T-helper 2 cell treated with Interferon-gamma antibody and Interleukin-4, amounts not matched to agents 100 ng/mL and 5 ng/mL, for 36 hours (primary cell): ENCODE measurements at regions not wholly inside any gene's neighbourhood (a gene's known extent, or its start where the extent isn't known, plus 50 kb on each side); places are given as distances from the start of the nearest gene placed in this dataset.

ENCODE experiments used
- intact Hi-C: fragments of 100-400 bp; cut with micrococcal nuclease; formaldehyde crosslinking; loops from one replicate; pipeline ENCODE4 v1.15.1; 2023

- intact Hi-C loops: no loop called here
Observed at GRCh38 chr2:167900435-167901114, 346.8 kb downstream of the STK39 start.

GRCh38 chr2:167898340-167898739 lies 349.1 kb downstream of the STK39 start:
- intact Hi-C loops: no loop called here

DNA sequence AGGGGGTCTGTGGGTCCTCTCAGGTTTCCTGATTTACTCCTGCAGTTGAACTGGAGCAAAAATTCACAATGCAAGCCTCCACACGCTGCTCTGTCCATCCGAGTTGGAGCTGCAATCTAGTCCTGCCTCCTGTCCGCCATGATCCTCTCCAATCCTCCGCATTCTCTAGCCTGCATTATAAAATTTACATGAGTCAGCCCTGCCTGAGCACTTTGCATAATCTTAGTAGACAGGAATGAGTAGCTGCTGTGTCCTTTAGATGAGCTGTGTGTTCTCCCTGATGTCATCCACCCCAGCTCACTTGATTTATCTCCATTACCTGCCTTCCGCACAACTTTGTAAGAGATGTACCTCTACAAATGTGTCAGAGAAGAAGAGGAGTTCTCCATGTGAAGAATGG lies 355.6 kb downstream of the STK39 start:
- intact Hi-C loops: no loop called here

DNA sequence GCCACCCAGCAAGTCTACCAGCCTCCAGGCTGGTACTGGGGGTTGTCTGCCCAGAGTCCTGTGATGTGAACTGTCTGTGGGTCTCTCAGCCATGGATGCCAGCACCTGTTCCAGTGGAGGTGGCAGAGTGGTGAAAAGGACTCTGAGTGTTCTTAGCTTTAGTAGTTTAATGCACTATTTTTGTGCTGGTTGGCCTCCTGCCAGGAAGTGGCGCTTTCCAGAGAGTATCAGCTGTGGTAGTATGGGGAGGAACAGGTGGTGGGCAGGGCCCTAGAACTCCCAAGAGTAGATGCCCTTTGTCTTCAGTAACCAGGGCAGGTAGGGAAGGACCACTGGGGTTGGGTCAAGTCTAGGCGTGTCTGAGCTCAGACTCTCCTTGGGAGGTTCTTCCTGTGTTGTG lies 356.7 kb downstream of the STK39 start:
- intact Hi-C loops: no loop called here

DNA sequence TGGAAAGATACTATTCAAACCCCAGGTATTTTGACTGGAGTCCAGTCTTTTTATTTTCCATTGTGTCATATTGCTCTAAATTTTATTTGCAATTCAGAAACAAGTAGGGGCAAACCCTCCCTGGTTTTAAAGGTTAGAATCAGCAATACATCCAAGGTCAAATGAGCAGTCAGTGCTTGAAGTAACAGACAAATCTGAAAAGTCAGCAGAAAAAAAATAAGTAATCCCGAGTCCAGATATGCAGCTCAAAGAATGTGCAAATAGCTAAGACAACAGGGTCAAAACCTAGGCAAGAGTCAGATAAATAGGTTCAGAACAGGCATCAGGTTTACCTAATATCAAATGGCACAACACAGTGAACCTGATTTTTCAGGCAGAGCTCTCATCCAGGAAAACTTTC lies 367.0 kb downstream of the STK39 start:
- intact Hi-C loops: no loop called here

- intact Hi-C loops: no loop called here
Observed at GRCh38 chr2:167875529-167875928, 371.9 kb downstream of the STK39 start.

DNA sequence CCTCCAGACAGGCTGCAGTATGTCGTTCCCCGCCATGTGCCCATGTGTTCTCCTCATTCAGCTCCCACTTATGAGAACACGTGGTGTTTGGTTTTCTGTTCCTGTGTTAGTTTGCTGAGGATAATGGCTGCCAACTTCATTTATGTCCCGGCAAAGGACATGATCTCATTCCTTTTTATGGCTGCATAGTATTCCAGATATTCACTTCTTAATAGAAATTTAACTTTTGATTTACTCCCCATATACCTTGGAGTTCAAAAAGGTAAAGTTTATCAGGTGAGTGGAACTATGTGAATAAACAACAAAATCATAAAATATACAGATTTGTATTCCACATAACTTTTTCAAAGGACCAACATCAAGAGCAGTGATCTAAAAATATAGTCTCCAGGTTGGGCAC lies 372.6 kb downstream of the STK39 start:
- intact Hi-C loops: no loop called here

DNA sequence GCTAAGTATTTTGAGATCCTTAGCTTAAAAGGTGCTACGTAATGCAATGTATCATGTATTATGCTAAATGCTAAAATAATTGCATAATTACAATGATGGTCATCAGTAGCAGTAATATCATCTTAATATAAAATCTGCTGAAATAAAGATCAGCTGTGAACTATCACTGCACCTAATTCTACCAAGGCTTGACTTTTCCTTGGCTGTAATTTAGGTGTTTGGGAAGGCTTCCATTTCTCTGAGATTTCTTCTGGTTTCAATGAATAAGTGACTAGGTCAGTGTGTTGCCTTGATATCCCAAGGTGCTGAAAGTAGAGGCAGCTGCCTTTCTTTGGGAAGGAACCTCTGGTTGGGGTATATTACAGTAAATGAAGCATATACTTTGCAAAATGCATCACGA lies 376.1 kb downstream of the STK39 start:
- intact Hi-C loops: no loop called here

DNA sequence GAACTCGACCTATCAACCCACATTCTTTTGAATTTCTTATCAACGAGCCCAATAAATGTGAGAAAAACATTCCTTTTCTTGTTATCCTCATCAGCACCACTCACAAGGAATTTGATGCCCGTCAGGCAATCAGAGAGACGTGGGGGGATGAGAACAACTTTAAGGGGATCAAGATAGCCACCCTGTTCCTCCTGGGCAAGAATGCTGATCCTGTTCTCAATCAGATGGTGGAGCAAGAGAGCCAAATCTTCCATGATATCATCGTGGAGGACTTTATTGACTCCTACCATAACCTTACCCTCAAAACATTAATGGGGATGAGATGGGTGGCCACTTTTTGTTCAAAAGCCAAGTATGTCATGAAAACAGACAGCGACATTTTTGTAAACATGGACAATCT lies 378.2 kb downstream of the STK39 start:
- intact Hi-C loops: no loop called here

DNA sequence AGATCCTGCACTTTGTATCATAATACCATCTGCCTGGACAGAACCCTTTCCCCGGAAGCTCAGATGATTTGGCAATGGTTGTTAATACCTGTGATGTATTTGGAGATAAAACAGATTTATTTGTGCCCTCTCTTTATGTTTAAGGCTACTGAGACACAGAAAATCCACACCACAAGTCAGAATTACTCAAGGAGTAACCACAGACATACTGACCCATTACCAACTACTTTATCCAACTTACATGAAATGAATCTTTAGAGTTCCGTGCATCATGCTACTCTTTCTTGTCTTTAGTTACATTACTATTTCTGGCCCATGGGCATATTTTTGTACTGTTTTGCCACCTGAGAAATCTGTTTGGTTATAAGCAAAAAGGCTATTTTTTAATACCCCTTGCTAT lies 384.0 kb downstream of the STK39 start:
- intact Hi-C loops: no loop called here

DNA sequence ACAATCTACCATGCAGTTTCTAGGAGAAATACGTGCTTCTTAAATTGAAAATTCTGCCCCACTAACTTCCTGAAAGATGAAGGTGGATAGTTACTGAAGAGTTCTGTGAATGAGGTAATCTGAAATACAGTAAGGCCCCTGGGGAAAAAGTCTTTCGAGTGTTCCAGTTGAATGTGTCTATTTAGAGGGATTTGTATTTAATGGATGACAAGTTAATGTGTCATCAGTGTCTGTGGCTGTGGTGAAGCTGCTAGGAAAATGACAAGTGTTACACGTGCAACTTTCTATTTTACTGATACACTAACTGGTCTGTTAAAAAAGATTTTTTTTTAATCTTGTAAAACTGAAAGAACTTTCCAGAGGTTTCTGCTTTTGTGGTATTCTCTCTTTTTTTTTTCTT lies 384.6 kb downstream of the STK39 start:
- intact Hi-C loops: no loop called here

GRCh38 chr2:167862296-167862695 lies 385.1 kb downstream of the STK39 start:
- intact Hi-C loops: no loop called here

GRCh38 chr2:167861574-167862193 lies 385.7 kb downstream of the STK39 start:
- intact Hi-C loops: no loop called here

GRCh38 chr2:167860082-167860481 lies 387.3 kb downstream of the STK39 start:
- intact Hi-C loops: no loop called here

- intact Hi-C loops: no loop called here
Observed at GRCh38 chr2:167859676-167860075, 387.7 kb downstream of the STK39 start.

DNA sequence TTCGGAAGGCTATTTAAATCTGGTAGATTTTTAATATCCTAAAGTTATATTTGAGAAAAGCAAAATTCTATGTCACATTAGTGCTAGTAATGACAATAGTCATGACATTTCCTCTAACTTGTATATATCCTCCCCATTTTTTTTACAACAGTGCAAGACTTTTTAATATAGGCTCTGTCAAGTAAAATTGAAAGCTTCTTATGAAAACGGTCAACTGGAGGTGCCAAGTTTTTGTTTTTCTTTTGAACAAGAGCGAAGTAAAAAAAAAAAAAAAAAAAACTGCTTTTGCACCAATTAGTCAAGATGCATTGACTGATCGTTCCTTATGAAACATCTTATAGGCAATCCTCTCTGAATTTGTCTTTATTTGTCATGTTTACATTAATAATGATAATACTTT lies 389.3 kb downstream of the STK39 start:
- intact Hi-C loops: no loop called here

DNA sequence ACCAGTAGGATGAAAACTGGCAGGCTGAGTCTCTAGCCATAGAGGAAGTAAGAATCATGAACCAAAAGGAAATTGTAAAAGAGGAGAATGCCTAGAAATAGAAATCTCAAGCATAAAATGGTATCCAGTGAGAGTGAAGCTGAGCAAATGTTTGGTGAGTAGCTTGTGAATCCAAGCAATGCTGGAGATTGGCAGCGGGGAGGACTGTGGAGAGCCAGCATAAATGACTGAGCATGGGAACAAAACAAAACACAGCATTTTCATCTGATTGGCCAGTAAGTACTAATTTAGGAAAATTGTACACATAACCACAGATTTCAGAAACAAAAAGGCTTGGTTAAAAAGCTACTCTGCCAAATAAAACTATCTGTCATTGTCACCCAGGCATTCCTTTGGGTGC lies 390.0 kb downstream of the STK39 start:
- intact Hi-C loops: no loop called here

DNA sequence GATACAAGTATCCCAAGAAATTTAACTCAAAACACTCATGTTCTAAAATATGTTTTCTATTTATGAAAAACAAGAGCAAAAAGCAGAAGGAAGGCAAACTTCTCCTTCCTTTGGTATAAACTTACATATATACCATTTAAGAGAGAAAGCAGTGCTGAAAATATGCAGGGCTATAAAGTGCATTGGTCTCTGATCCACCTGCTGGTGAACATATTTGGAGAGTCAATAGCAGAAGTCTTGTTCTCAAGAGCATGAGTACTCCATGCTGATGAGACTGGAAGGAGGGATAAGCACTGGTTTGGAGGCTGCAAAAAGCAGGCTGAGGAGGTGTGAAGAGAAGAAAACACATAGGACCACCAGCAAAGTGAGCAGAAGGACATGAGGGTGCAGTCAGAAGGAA lies 391.2 kb downstream of the STK39 start:
- intact Hi-C loops: no loop called here

GRCh38 chr2:167855211-167855610 lies 392.2 kb downstream of the STK39 start:
- intact Hi-C loops: no loop called here

GRCh38 chr2:167853717-167854116 lies 393.7 kb downstream of the STK39 start:
- intact Hi-C loops: no loop called here

DNA sequence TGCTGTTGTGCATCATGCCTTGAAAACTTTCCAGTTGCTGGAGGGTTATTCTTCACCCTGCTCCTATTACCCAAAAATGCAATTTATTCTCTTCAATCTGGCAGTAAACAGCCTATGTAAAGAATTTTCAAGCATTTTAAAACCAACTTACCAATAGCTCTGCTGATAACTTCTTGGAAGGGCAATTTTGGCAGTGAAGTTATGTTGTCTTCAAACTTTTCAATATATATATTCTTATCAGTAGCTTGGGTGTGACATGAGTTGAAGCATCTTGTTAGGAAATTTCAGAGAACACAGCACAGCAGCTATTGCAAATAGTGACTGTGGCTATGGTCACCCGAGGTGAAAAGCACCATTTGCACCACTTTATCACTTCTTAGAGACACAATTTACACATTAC lies 395.5 kb downstream of the STK39 start:
- intact Hi-C loops: no loop called here

GRCh38 chr2:167851323-167851860 lies 396.0 kb downstream of the STK39 start:
- intact Hi-C loops: no loop called here
